Adrenal gland (tissue), 9 donors: ENCODE measurements at regions not wholly inside any gene's neighbourhood (a gene's known extent, or its start where the extent isn't known, plus 50 kb on each side); places are given as distances from the start of the nearest gene placed in this dataset.

ENCODE experiments used
- DNase-seq, 7 donors: peaks; one replicate each; pipeline ENCODE4 v3.0.0-alpha.2; 2019 to 2020
- H3K27ac ChIP-seq, 5 donors: fragments of 200-600 bp; sonication (generic) in 4 of 5; 1 replicate in 3 of 5; 2 replicates in 2 of 5; pipeline versions ENCODE4 v1.5.1 to v1.8.0; 2016 to 2020; ENCODE audit warnings: mild to moderate bottlenecking in 1 of 5
- H3K27me3 ChIP-seq: fragments of 200-600 bp; 2 replicates; pipeline ENCODE4 v1.8.0; 2021
- H3K36me3 ChIP-seq, 2 donors: fragments of 200-600 bp; replicated peaks in 1 of 2; 1 replicate in 1 of 2; 2 replicates in 1 of 2; pipeline versions ENCODE4 v1.5.1 to v1.8.0; 2018 to 2022
- H3K4me1 ChIP-seq, 2 donors: fragments of 200-600 bp; replicated peaks in 1 of 2; 1 replicate in 1 of 2; 2 replicates in 1 of 2; pipeline versions ENCODE4 v1.5.1 to v1.8.0; 2018 to 2021
- H3K4me3 ChIP-seq, 4 donors: fragments of 200-600 bp; sonication (generic) in 3 of 4; one replicate each; pipeline ENCODE4 v1.5.1; 2016 to 2018
- H3K9me3 ChIP-seq, 3 donors: fragments of 200-600 bp; sonication (generic) in 1 of 3; replicated peaks in 1 of 3; 1 replicate in 2 of 3; 2 replicates in 1 of 3; pipeline versions ENCODE4 v1.5.1 to v1.8.0; 2016 to 2021
- POLR2A ChIP-seq, 2 donors: fragments of 450-650 bp; IDR thresholded peaks; one replicate each; pipeline ENCODE4 v1.6.1; 2017; ENCODE audit warnings: antibody characterized with exemption in 2 of 2, mild to moderate bottlenecking in 2 of 2, moderate library complexity in 1 of 2
- WGBS, 4 donors: extraction: QIAGEN DNeasy Blood & Tissue Kit in 2 of 4; methylation state at CpG; one replicate each; pipeline versions ENCODE4 v1.1.5 to v1.1.7; 2013 to 2017; 5-methylcytosine and 5-hydroxymethylcytosine counted together
- intact Hi-C, 2 donors: fragments of 100-400 bp; cut with DNase I; formaldehyde crosslinking; loops; one replicate each; pipeline versions ENCODE4 v1.14.1 to v1.15.0; 2022 to 2023
- TF ChIP-seq, protein P1 (sequence below), 6 experiments: fragments of 450-650 bp in 4 of 6; fragments of 200-600 bp in 2 of 6; sonication (generic) in 1 of 6; IDR thresholded peaks; 1 replicate in 5 of 6; 2 replicates in 1 of 6; pipeline versions ENCODE4 v1.5.1 to v1.8.0; 2016 to 2021; ENCODE audit warnings: antibody characterized with exemption in 6 of 6, mild to moderate bottlenecking in 2 of 6, moderate library complexity in 1 of 6
- donor health status: healthy with polysubstance abuse.
- donor health status: Bipolar disorder and iron deficiency.
- donor health status: DM: yes; HTN: yes; CAD: no.
- donor health status: DM: no; HTN: no; CAD: no.
- donor health status: DM: no; HTN: no; CAD: no.

DNA sequence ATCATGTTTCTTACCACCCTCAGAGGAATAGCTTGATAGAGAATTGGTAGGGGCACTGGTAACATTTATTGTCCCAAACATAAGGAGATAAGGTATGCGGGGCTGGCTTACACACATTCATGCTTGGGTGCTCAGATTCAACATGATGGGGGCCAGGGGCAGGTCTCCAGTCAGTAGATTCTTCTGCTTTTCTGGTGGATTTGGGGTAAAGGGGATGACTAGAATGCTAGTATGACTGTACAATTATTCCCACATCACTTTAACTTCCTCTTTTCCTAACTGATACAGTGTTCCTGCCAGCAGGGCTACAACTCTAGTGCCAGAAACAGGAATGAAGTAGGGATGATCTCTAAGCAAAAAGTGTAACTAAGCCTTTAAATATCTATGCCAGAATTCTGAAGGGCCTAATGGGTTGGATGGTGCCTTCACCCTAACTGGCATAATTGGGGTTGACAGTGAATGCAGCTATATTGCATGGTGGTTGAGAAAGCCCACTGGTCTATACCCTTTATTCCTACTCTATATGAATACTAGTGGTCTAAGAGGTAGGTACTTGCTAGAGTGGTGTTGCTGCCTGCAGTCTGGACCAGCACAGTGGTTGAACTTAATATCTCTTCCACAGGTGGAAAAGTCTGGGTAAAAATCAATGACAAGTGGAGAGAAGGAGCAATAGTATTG, 117.4 kb downstream of the IL12A start:
- WGBS, 4 donors: 76 to 93% (median 82%) methylated on average over 1 of the region's 1 CpG
- Histone ChIP-seq H3K36me3 (no peaks in the 10 kb centered on the region), H3K27ac (no peak overlapping the region), H3K4me1 (no peaks in the 10 kb centered on the region), H3K27me3 (no peaks in the 10 kb centered on the region), H3K4me3 (no peak overlapping the region), H3K9me3 (no peaks in the 10 kb centered on the region)
- no peak for DNase-seq
- TF ChIP-seq POLR2A (IDR thresholded peaks at IDR 0.05): no peak
- TF ChIP-seq, protein P1, sequence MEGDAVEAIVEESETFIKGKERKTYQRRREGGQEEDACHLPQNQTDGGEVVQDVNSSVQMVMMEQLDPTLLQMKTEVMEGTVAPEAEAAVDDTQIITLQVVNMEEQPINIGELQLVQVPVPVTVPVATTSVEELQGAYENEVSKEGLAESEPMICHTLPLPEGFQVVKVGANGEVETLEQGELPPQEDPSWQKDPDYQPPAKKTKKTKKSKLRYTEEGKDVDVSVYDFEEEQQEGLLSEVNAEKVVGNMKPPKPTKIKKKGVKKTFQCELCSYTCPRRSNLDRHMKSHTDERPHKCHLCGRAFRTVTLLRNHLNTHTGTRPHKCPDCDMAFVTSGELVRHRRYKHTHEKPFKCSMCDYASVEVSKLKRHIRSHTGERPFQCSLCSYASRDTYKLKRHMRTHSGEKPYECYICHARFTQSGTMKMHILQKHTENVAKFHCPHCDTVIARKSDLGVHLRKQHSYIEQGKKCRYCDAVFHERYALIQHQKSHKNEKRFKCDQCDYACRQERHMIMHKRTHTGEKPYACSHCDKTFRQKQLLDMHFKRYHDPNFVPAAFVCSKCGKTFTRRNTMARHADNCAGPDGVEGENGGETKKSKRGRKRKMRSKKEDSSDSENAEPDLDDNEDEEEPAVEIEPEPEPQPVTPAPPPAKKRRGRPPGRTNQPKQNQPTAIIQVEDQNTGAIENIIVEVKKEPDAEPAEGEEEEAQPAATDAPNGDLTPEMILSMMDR (IDR thresholded peaks at IDR 0.05): no peak
- intact Hi-C loops: no loop called here

DNA sequence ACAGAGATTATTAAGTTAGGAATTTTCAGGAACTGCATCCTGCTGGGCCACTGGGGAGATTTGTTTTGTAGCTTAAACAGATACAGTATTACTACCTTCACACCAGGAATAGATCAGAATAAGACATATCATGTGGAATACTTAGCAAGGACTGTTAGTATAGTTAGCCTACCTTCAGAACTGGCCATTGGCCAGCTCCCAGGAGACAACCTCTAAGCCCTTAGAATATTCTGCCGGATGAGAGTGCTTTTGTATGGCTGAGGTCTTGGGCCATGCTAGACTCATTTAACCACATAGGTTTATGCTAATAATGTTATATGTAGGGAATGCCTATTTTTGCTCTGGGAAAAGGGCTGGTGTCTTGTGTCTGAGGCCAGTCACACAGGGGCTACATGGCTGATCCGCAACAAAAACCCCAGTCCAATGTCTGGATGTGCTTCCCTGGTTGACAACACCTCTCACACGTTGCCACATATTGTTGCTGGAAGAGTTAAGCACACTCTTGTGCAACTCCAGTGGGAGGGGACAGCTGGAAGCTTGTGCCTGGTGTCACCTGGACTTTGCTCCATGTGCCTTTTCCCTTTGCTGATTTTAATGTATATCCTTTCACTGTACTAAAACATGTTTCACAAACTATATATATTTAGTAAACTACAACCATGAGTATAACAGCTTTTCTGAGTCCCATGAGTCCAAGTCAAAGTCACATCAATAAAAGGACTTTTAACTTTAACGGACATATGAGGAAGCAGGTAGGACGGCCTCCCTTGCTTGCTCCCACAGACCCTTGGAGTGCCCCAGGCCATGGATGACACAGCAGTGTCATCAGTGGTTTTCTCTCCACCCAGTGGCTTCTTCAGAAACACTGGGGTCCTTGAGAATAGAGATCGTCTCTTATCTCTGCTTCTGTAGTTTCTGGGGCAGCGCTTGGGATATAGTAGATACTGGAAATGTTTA, 118.0 kb upstream of the C3orf80 start:
- no peaks in the 10 kb centered on the region for H3K4me1 ChIP-seq
- no peaks in the 10 kb centered on the region for H3K9me3 ChIP-seq
- no peaks in the 10 kb centered on the region for H3K36me3 ChIP-seq
- TF ChIP-seq, protein P1 (IDR thresholded peaks at IDR 0.05): no peak
- no peak for TF ChIP-seq POLR2A (IDR thresholded peaks at IDR 0.05)
- no peak overlapping the region for H3K27ac ChIP-seq
- no peaks in the 10 kb centered on the region for H3K27me3 ChIP-seq
- intact Hi-C loops: no loop called here
- no peak overlapping the region for H3K4me3 ChIP-seq
- WGBS, 4 donors: 62 to 74% (median 70%) methylated on average over 7 of the region's 7 CpGs
- DNase-seq: no peak

DNA sequence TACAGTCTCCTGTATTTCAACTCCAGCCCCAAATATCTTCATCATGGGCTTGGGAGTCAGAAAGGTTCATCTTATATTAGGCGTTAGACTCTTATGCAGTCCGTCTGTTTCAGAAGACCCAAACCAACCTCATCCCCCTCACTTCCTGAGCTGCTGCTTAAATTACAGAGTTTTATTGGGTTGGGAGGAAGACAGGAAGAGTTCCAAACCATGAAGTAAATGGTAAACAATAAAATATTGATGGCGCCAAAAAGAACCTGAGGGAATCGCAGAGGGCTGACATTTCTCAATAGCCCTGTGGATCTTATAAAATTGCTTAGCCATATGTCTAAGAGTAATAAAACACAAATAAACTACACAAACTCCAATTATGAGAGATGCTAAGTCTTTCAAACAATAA, 116.9 kb upstream of the C3orf80 start:
- Histone ChIP-seq H3K27ac (no peak overlapping the region), H3K4me1 (no peaks in the 10 kb centered on the region), H3K9me3 (no peaks in the 10 kb centered on the region), H3K4me3 (no peak overlapping the region), H3K27me3 (no peaks in the 10 kb centered on the region), H3K36me3 (no peaks in the 10 kb centered on the region)
- intact Hi-C loops: no loop called here
- DNase-seq: no peak
- WGBS, 4 donors: 63 to 75% (median 71%) methylated on average over 4 of the region's 4 CpGs
- TF ChIP-seq, protein P1 (IDR thresholded peaks at IDR 0.05): no peak
- TF ChIP-seq POLR2A (IDR thresholded peaks at IDR 0.05): no peak

DNA sequence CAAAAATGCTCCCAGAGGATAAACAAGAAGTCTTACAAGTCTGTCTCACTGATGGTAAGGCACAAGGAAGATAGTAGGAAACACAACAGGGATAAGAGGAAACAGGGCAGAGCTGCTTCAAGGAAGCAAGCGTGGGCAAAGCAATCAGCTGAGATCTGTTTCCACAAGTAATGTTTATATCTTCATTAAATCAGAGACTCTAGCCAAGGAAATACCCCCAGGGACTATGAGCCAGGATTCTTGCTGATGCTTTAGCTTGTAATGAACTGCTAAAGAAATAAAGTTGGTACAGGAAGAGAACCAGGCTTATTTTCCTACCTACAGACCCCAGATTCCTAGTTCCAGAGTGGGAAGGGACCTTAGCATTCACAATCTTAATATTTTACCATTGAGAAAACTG, 112.7 kb upstream of the C3orf80 start:
- no peak overlapping the region for H3K4me3 ChIP-seq
- H3K36me3 ChIP-seq: no peaks in the 10 kb centered on the region
- WGBS, 4 donors: 38 to 77% (median 73%) methylated on average over 1 of the region's 1 CpG
- no peaks in the 10 kb centered on the region for H3K27me3 ChIP-seq
- no peaks in the 10 kb centered on the region for H3K9me3 ChIP-seq
- DNase-seq: no peak
- TF ChIP-seq POLR2A (IDR thresholded peaks at IDR 0.05): no peak
- TF ChIP-seq, protein P1 (IDR thresholded peaks at IDR 0.05): no peak
- intact Hi-C loops: no loop called here
- no peaks in the 10 kb centered on the region for H3K4me1 ChIP-seq
- H3K27ac ChIP-seq: no peak overlapping the region
